Adrenal gland (tissue), 9 donors: ENCODE measurements at regions not wholly inside any gene's neighbourhood (a gene's known extent, or its start where the extent isn't known, plus 50 kb on each side); places are given as distances from the start of the nearest gene placed in this dataset.

Source experiments
- DNase-seq, 7 donors: peaks; one replicate each; pipeline ENCODE4 v3.0.0-alpha.2; 2019 to 2020
- H3K27ac ChIP-seq, 5 donors: fragments of 200-600 bp; sonication (generic) in 4 of 5; 1 replicate in 3 of 5; 2 replicates in 2 of 5; pipeline versions ENCODE4 v1.5.1 to v1.8.0; 2016 to 2020; ENCODE audit warnings: mild to moderate bottlenecking in 1 of 5
- H3K27me3 ChIP-seq: fragments of 200-600 bp; 2 replicates; pipeline ENCODE4 v1.8.0; 2021
- H3K36me3 ChIP-seq, 2 donors: fragments of 200-600 bp; replicated peaks in 1 of 2; 1 replicate in 1 of 2; 2 replicates in 1 of 2; pipeline versions ENCODE4 v1.5.1 to v1.8.0; 2018 to 2022
- H3K4me1 ChIP-seq, 2 donors: fragments of 200-600 bp; replicated peaks in 1 of 2; 1 replicate in 1 of 2; 2 replicates in 1 of 2; pipeline versions ENCODE4 v1.5.1 to v1.8.0; 2018 to 2021
- H3K4me3 ChIP-seq, 4 donors: fragments of 200-600 bp; sonication (generic) in 3 of 4; one replicate each; pipeline ENCODE4 v1.5.1; 2016 to 2018
- H3K9me3 ChIP-seq, 3 donors: fragments of 200-600 bp; sonication (generic) in 1 of 3; replicated peaks in 1 of 3; 1 replicate in 2 of 3; 2 replicates in 1 of 3; pipeline versions ENCODE4 v1.5.1 to v1.8.0; 2016 to 2021
- POLR2A ChIP-seq, 2 donors: fragments of 450-650 bp; IDR thresholded peaks; one replicate each; pipeline ENCODE4 v1.6.1; 2017; ENCODE audit warnings: antibody characterized with exemption in 2 of 2, mild to moderate bottlenecking in 2 of 2, moderate library complexity in 1 of 2
- WGBS, 4 donors: extraction: QIAGEN DNeasy Blood & Tissue Kit in 2 of 4; methylation state at CpG; one replicate each; pipeline versions ENCODE4 v1.1.5 to v1.1.7; 2013 to 2017; 5-methylcytosine and 5-hydroxymethylcytosine counted together
- intact Hi-C, 2 donors: fragments of 100-400 bp; cut with DNase I; formaldehyde crosslinking; loops; one replicate each; pipeline versions ENCODE4 v1.14.1 to v1.15.0; 2022 to 2023
- TF ChIP-seq, protein P1 (sequence below), 6 experiments: fragments of 450-650 bp in 4 of 6; fragments of 200-600 bp in 2 of 6; sonication (generic) in 1 of 6; IDR thresholded peaks; 1 replicate in 5 of 6; 2 replicates in 1 of 6; pipeline versions ENCODE4 v1.5.1 to v1.8.0; 2016 to 2021; ENCODE audit warnings: antibody characterized with exemption in 6 of 6, mild to moderate bottlenecking in 2 of 6, moderate library complexity in 1 of 6
- donor health status: healthy with polysubstance abuse.
- donor health status: Bipolar disorder and iron deficiency.
- donor health status: DM: yes; HTN: yes; CAD: no.
- donor health status: DM: no; HTN: no; CAD: no.
- donor health status: DM: no; HTN: no; CAD: no.

GRCh38 chr6:93105907-93106306 lies 313.5 kb downstream of the EPHA7 start:
- Histone ChIP-seq H3K4me3 (no peak overlapping the region), H3K4me1 (no peaks in the 10 kb centered on the region), H3K27me3 (no peaks in the 10 kb centered on the region), H3K36me3 (no peaks in the 10 kb centered on the region), H3K9me3 (no peaks in the 10 kb centered on the region), H3K27ac (no peak overlapping the region)
- TF ChIP-seq POLR2A (IDR thresholded peaks at IDR 0.05), result no peak
- TF ChIP-seq, protein P1, sequence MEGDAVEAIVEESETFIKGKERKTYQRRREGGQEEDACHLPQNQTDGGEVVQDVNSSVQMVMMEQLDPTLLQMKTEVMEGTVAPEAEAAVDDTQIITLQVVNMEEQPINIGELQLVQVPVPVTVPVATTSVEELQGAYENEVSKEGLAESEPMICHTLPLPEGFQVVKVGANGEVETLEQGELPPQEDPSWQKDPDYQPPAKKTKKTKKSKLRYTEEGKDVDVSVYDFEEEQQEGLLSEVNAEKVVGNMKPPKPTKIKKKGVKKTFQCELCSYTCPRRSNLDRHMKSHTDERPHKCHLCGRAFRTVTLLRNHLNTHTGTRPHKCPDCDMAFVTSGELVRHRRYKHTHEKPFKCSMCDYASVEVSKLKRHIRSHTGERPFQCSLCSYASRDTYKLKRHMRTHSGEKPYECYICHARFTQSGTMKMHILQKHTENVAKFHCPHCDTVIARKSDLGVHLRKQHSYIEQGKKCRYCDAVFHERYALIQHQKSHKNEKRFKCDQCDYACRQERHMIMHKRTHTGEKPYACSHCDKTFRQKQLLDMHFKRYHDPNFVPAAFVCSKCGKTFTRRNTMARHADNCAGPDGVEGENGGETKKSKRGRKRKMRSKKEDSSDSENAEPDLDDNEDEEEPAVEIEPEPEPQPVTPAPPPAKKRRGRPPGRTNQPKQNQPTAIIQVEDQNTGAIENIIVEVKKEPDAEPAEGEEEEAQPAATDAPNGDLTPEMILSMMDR (IDR thresholded peaks at IDR 0.05), result no peak
- intact Hi-C loops, result no loop called here
- 73 to 81% (median 77%) methylated on average over 2 of the region's 2 CpGs for WGBS, 4 donors
- DNase-seq, result no peak

- 60 to 71% (median 66%) methylated on average over 3 of the region's 3 CpGs for WGBS, 4 donors
- Histone ChIP-seq H3K27ac (no peak overlapping the region), H3K36me3 (no peaks in the 10 kb centered on the region), H3K9me3 (no peaks in the 10 kb centered on the region), H3K4me3 (no peak overlapping the region), H3K27me3 (no peaks in the 10 kb centered on the region), H3K4me1 (no peaks in the 10 kb centered on the region)
- intact Hi-C loops, result no loop called here
- TF ChIP-seq POLR2A (IDR thresholded peaks at IDR 0.05), result no peak
- TF ChIP-seq, protein P1 (IDR thresholded peaks at IDR 0.05), result no peak
- no peak for DNase-seq
These were observed 314.3 kb downstream of the EPHA7 start for GRCh38 chr6:93105017-93105416.

- no peak for DNase-seq
- 30 to 45% (median 36%) methylated on average over 1 of the region's 1 CpG for WGBS, 4 donors
- intact Hi-C loops, result no loop called here
- TF ChIP-seq, protein P1 (IDR thresholded peaks at IDR 0.05), result no peak
- TF ChIP-seq POLR2A (IDR thresholded peaks at IDR 0.05), result no peak
- no peak overlapping the region for H3K4me3 ChIP-seq
- no peaks in the 10 kb centered on the region for H3K27me3 ChIP-seq
- no peaks in the 10 kb centered on the region for H3K36me3 ChIP-seq
- H3K4me1 ChIP-seq, result no peaks in the 10 kb centered on the region
- H3K9me3 ChIP-seq, result no peaks in the 10 kb centered on the region
- H3K27ac ChIP-seq, result no peak overlapping the region
These were observed 315.1 kb downstream of the EPHA7 start for GRCh38 chr6:93104195-93104817.

GRCh38 chr6:93088621-93089501 lies 330.5 kb downstream of the EPHA7 start:
- no peak for DNase-seq

More at GRCh38 chr6:93088621-93089501, 330.5 kb downstream of the EPHA7 start:
- Histone ChIP-seq H3K36me3 (no peaks in the 10 kb centered on the region), H3K4me3 (no peak overlapping the region), H3K4me1 (no peaks in the 10 kb centered on the region), H3K27me3 (no peaks in the 10 kb centered on the region), H3K9me3 (peaks cover 0 to 3% (median 0%) of the 10 kb centered on the region in 3 donors), H3K27ac (no peak overlapping the region)
- WGBS, 4 donors, result 32 to 42% (median 36%) methylated on average over 14 of the region's 14 CpGs
- no peak for TF ChIP-seq POLR2A (IDR thresholded peaks at IDR 0.05)
- TF ChIP-seq, protein P1 (IDR thresholded peaks at IDR 0.05), result no peak
- intact Hi-C loops, result no loop called here
